RKO (cell line): ENCODE measurements at regions not wholly inside any gene's neighbourhood (a gene's known extent, or its start where the extent isn't known, plus 50 kb on each side); places are given as distances from the start of the nearest gene placed in this dataset.
"Not testable (repeated sequence)": the region's sequence is repeated elsewhere in the genome, so short reads cannot be mapped to it uniquely, and the experiment has no call there.

Experiments used
- DNase-seq: peaks from one replicate; pipeline ENCODE4 v3.0.0-alpha.2; 2016; ENCODE audit warnings: low spot score

- no peak for DNase-seq
Observed at GRCh38 chr6:48733581-48733980, 622.6 kb upstream of the PTCHD4 start.

- no peak for DNase-seq
Observed at GRCh38 chr6:48714699-48715098, 603.7 kb upstream of the PTCHD4 start.

DNA sequence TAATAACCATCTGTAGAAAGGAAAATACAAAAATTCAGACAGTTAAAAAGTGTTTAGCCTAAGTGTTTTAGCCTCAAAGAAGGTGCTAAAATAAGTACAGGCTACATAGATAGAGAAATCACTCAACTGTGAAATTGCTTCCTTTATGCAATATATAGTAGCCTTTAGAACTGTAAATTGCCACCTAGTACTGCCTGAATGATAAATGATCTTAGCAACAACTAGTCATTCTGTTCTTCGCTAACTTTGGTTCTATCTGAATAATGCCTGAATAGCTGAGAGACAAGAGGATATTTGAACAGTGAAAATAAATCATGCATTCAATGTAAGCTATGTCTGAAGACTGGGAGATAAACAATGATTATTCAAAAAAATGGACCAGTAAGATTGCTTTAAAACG is 603.3 kb upstream of the PTCHD4 start:
- DNase-seq: no peak

DNA sequence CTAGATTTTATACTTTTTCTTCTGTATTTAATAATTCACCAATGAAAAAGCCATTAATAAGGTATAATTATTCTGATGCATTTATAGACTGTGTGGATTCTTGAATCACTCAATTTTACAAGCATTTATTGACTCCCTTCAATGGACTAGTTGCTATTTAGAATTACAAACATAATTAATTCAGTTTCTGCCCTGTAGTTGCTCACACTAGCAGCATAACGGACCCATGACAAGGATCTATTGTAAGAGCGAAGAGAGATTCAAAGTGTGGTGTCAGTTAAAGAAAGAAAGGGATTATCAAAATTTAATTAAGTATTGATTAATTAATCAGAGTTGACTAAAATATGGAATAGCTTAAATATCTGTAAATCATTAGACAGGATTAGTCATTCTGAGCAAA is 602.6 kb upstream of the PTCHD4 start:
- DNase-seq: no peak

DNA sequence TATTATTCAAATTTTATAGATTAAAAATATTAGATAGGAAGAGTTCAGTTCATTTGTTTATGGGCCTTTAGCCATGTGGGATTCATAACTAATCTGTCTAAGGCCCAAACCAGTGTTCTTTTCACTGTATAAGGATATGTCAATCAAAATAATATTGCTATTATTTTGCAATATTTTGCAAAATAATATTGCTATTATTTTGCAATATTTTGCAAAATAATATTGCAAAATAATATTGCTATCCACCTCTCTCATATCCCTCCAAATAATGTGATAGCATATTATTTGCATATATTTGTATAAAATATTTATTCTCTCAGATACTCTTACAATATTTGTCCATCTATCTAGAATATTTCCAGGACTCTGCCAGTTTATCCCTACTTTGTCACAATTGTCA is 595.3 kb upstream of the PTCHD4 start:
- no peak for DNase-seq

GRCh38 chr6:48701572-48701971 is 590.6 kb upstream of the PTCHD4 start:
- no peak for DNase-seq

- no peak for DNase-seq
Observed at GRCh38 chr6:48695872-48696271, 584.9 kb upstream of the PTCHD4 start.

DNA sequence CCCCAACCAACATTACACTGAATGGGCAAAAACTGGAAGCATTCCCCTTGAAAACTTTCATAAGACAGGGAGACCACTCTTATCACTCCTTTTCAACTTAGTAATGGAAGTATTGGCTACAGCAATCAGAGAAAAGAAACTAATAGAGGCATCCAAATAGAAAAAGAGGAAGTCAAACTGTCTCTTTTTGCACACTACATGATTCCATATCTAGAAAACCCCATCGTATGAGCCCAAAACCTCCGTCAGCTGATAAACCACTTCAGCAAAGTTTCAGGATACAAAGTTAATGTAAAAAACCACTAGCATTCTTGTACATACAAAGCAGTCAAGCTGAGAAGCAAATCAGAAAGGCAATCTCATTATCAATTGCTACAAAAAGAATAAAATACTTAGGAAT is 580.4 kb upstream of the PTCHD4 start:
- no peak for DNase-seq

DNA sequence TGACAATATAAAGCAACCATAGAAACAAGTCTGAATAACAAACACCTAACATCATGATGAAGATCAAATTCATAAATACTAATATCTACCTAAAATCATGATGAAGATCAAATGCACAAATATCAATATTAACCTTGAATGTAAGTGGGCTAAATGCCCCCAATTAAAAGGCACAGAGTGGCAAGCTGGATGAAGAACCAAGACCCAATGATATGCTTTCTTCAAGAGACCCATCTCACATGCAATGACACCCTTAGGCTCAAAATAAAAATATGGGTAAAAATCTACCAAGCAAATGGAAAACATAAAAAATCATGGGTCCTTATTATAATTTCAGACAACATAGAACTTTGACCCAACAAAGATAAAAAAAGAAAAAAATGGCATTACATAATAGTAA is 578.5 kb upstream of the PTCHD4 start:
- no peak for DNase-seq

DNA sequence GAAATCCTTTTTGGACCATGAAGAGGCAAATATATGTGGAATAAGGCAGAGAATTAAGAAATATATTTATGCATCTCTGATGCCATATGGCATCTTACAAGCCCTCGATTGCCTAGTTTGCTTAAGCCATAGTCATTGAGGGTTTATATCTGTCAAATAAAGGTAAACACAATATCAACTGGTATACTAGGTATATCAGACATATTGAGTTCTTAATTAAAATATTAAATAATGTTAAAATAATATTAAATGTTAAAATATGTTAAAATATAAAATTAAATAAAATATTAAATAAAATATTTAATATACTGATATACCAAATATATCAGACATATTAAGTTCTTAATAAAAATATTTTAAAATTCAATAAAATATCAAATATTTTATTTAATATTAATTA is 567.4 kb upstream of the PTCHD4 start:
- no peak for DNase-seq

DNA sequence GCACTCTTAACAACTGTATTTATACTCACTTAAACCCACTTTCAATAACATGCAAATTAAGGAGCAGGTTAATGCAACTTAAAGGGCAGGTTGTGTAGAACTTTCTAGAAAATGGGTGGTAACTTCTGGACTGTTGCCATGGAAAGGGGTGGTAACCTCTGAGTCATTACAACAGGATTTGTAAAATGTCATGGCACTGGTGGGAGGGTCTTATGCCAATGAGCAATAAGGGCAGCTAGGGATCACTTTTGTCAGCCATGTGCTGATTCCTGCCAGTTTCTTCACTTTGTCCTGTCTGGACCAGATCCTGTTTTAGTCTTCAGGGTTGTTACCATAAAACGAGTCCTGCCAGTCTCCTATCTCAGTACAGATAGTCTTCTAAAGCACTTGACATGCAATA is 560.5 kb upstream of the PTCHD4 start:
- DNase-seq: no peak

DNA sequence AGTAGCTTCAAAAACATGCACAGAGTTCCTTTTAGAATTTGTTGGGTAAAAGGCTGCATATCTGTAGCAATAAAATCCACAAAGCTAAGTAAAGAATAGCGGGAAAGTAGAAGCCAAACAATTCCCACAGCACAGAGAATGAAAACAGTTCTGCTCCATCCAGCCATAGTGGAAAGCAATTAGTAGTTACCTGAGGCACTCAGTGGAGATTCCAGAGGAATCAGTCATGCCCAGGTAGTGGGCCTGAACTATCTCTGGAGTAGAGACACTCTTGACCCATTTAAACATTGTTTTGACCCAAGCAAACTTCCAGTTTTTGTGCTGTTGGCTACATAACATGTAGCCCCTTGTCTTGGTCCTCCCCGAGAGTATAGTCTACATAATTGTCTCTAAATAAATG is 559.5 kb upstream of the PTCHD4 start:
- no peak for DNase-seq

GRCh38 chr6:48667797-48668196 is 556.8 kb upstream of the PTCHD4 start:
- DNase-seq: no peak

DNA sequence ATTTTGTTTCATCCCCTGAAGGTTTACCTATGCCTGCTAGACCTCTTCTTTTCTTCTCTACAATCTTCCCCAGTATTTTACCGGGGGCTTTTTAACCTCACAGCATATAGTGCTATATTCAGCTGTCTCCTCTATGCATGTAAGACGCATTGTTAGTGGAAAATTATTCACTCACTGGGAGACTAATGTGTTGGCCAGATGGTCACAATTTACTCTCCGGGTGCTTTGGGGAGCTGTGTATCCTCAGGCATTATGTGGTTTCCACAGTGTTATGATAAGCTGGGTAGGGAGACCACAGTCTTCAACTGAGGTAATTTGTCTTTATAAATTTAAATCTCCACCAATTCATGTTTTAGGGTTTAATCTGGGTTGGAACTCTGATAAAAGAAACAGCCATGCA is 553.8 kb upstream of the PTCHD4 start:
- DNase-seq: no peak

DNA sequence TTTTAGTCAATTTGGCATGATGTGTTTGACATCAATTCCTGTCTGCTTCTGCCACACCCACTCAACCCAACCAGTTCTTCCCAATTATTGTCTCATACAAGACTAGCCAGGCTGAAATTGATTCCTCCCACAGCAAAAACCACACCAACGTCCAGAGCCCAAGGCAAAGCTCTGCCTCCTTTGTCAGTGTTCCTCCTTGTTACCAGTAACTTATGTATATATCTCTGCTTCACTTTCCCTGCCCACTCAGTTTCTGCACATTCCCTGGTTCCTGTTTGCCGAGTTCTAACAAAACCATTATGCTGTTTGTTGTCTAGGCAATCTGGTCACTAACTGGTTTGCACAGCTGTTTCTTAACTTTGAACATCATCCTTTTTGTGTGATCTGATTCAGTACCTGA is 547.9 kb upstream of the PTCHD4 start:
- DNase-seq: no peak

- no peak for DNase-seq
Observed at GRCh38 chr6:48641544-48641943, 530.5 kb upstream of the PTCHD4 start.

DNA sequence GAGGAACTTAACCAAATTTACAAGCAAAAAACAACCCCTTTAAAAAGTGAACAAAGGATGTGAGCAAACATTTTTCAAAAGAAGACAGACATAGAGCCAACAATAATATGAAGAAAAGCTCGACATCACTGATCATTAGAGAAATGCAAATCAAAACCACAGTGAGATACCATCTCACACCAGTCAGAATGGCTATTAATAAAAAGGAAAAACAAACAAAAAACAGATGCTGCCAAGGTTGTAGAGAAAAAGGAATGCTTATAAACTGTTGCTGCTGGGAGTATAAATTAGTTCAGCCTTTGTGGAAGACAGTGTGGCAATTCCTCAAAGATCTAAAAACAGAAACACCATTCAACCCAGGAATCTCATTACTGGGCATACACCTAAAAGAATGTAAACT is 527.8 kb upstream of the PTCHD4 start:
- DNase-seq: not testable (repeated sequence)

GRCh38 chr6:48630511-48630910 is 519.5 kb upstream of the PTCHD4 start:
- no peak for DNase-seq

GRCh38 chr6:48628316-48628715 is 517.3 kb upstream of the PTCHD4 start:
- no peak for DNase-seq

GRCh38 chr6:48626421-48626820 is 515.4 kb upstream of the PTCHD4 start:
- DNase-seq: no peak

- DNase-seq: no peak
Observed at GRCh38 chr6:48624631-48625030, 513.6 kb upstream of the PTCHD4 start.

DNA sequence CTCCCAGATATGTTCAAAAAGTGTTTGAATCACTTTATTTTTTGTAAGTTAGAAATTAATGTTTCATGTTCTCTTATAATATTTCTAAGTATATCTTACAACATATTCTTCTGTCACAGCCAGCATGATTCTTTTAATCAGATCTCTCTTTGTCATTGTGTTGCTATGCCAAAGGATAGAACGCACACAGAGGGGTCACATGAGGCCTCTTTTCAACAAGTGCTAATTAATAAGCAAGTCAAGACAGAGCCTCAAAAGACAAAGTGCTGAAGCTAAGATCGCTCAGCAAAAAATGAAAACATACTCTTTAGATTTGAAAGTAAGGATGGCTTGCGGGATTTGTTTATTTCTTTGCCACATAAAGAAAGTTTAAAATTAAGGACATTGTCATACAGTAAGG is 508.8 kb upstream of the PTCHD4 start:
- DNase-seq: no peak

- no peak for DNase-seq
Observed at GRCh38 chr6:48615041-48615440, 504.0 kb upstream of the PTCHD4 start.

DNA sequence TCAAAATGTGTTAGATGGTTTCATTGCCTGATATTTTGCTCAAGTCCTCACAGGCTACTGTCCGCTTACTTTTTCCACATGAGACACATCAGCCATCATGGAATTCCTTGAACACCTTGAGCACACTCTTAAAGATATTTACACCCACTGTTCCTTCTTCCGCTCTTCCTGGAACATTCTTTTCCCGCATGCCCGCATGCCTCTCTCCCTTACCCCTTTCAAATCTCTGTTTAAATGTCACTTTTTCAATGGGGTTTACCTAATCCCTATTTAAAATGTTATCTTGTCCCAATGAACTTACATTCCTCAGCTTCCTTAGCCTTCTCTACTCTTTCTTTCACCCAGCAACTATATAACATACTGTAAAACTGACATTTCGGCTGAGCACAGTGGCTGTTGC is 503.3 kb upstream of the PTCHD4 start:
- no peak for DNase-seq

- no peak for DNase-seq
Observed at GRCh38 chr6:48613231-48613949, 502.4 kb upstream of the PTCHD4 start.
